Stomach smooth muscle (tissue), 2 donors: ENCODE measurements at regions not wholly inside any gene's neighbourhood (a gene's known extent, or its start where the extent isn't known, plus 50 kb on each side); places are given as distances from the start of the nearest gene placed in this dataset.
"Not testable (repeated sequence)": the region's sequence is repeated elsewhere in the genome, so short reads cannot be mapped to it uniquely, and the experiment has no call there.

Experiments used
- H3K27ac ChIP-seq: one replicate; pipeline ENCODE4 v1.7.0; 2013; ENCODE audit warnings: mild to moderate bottlenecking, low read length, inconsistent platforms
- H3K27me3 ChIP-seq, 2 donors: one replicate each; pipeline ENCODE4 v1.7.0; 2013; ENCODE audit warnings: low read length in 2 of 2; ENCODE audit not compliant: insufficient read depth in 2 of 2, control insufficient read depth in 1 of 2
- H3K36me3 ChIP-seq, 2 donors: one replicate each; pipeline ENCODE4 v1.7.0; 2013; ENCODE audit warnings: low read length in 2 of 2; ENCODE audit not compliant: control insufficient read depth in 2 of 2, insufficient read depth in 2 of 2
- H3K4me1 ChIP-seq: one replicate; pipeline ENCODE4 v1.7.0; 2013; ENCODE audit warnings: low read length; ENCODE audit not compliant: control insufficient read depth, insufficient read depth
- H3K4me3 ChIP-seq, 2 donors: one replicate each; pipeline ENCODE4 v1.7.0; 2013; ENCODE audit warnings: low read length in 2 of 2
- H3K9ac ChIP-seq, 2 donors: one replicate each; pipeline ENCODE4 v1.7.0; 2013; ENCODE audit warnings: low read length in 2 of 2, mild to moderate bottlenecking in 1 of 2
- H3K9me3 ChIP-seq, 2 donors: one replicate each; pipeline ENCODE4 v1.7.0; 2013; ENCODE audit warnings: low read length in 2 of 2; ENCODE audit not compliant: control insufficient read depth in 2 of 2
- donor health status: healthy.
- donor health status: Pancreatic carcinoma.

DNA sequence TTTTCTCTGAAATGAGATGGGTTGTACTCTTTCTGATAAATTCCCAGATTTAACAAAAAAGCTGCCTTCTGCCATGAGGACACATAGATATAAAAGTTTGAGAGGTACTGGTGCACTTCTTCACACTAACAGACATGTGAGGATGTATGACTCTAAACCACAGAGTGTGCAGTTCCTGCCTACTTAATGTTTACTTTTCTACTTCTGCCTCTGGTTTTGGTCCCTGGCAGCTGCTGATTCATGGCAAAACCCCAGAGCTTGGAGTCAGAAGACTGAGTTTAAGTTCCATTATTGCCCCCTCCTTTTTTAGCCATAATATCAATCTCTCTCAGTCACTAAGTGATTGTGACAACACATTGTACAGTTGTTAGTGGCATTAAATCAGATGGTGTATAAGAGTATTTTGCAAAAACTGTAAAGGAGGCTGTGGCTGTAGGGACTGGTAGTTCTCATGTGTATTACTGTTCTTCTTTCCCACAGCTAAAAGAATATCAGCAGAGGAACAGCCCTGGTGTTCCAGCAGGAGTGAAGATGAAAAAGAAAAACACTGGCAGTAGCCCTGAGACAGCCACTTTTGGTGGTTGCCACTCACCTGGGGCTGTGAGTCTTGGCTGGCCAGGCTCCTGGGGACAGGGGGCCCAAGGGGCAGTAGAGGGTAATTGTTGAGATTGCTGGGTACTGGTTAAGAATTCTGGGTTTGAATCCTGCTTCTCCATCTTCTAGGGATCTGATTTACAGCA is 64.4 kb upstream of the CSPG4 start:
- H3K27me3 ChIP-seq, H3K9me3 ChIP-seq, H3K4me3 ChIP-seq, H3K9ac ChIP-seq, H3K36me3 ChIP-seq: not testable (repeated sequence)
- Histone ChIP-seq H3K27ac (peak overlapping the region; percentile 76), H3K4me1 (peaks cover 14% of the 10 kb centered on the region)

DNA sequence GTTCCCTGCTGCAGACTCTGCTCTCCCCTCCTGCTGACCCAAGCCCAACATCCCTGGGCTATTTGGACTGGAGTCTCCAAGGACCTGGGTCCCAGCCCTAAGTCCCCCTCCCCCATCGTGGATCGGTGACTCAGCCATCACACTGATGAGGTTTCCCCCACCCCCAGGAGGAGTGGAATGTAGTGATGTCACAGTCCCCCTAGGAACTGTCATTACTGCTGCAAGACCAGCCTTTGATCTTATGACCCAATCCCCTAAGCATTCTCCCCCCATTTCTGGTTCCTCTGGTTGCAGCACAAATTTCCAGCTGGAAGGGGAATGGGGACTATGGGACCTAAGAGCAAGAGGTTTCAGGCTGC is 63.4 kb upstream of the CSPG4 start:
- no peaks in the 10 kb centered on the region for H3K36me3 ChIP-seq
- peak overlapping the region; percentile 76 for H3K27ac ChIP-seq
- no peak overlapping the region for H3K4me3 ChIP-seq
- H3K27me3 ChIP-seq: no peaks in the 10 kb centered on the region
- no peak overlapping the region for H3K9ac ChIP-seq
- peaks cover 14% of the 10 kb centered on the region for H3K4me1 ChIP-seq
- no peaks in the 10 kb centered on the region for H3K9me3 ChIP-seq

DNA sequence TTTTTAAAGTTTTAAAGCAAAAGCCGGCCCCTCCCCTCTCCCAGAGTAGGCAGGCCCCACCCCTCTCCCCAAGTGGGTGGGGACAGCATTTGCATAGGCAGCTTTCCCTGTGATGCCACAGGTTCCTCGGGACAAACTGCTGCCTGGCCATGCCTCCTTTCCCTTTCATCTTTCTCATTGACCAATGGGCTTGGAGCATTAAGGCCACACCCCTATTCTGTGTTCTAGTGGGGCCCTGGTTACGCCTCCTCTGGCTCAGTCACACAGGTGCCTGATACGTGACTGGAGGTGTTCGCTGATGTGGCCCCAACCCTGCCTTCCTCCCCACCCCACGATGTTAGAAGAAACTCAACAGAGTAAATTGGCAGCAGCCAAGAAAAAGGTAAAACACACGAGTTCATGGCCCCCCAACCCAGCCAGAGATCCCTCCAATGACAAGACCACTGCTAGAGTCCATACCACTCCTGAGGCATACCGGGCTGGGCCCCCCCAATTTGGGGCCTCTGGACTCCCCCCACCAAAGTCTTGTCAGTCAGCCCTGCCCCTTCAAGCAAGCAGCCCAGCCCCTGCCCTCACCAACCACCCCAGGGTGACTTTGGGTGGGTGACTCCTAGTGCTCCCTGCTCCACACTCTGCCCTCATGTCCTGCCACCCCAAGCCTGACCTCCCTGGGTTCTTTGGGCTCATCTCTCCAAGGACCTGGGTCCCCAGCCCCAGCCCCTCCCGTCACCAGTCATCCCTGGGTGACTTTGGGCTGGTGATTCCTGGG is 62.8 kb upstream of the CSPG4 start:
- Histone ChIP-seq H3K27me3 (no peaks in the 10 kb centered on the region), H3K4me3 (no peak overlapping the region), H3K9ac (no peak overlapping the region), H3K36me3 (no peaks in the 10 kb centered on the region), H3K27ac (no peak overlapping the region), H3K4me1 (peaks cover 14% of the 10 kb centered on the region), H3K9me3 (no peaks in the 10 kb centered on the region)

DNA sequence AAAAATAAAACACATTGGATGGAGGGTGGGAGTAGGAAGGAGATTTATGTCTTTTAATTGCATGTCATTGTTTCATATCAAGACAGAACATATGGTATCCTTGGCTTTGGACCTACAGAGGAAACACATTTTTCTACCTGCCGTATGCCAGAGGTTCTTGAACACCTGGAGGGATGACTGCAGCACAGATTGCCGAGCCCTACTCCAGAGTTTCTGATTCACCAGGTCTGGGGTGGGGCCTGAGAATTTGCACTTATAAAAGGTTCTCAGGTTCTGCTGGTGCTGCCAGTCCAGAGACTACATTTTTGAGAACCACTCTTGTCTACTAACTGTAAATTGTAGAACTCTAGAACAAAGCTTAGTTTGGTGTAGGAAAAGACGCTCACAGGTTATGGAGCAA is 61.3 kb upstream of the CSPG4 start:
- H3K9me3 ChIP-seq, H3K27ac ChIP-seq, H3K36me3 ChIP-seq, H3K9ac ChIP-seq, H3K27me3 ChIP-seq, H3K4me3 ChIP-seq: not testable (repeated sequence)
- peaks cover 14% of the 10 kb centered on the region for H3K4me1 ChIP-seq

DNA sequence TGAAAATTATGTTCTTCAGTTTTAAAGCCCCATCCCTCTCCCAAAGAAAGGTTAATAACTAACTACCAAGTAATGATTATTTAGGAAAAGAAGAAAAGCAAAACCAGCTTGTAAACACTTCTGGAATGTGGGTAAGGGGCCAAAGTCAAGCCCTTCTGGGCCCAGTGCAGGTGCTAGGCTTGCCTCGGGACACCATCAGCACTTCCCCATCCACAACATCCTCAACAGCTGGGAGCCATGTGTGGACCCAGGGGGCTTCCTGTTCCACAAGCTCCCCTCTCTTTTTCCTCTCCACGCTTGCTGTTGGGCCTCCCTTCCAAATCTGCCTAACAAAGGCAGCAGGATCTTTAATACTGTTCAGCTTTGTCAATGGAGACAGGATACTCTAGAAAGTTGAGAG is 58.4 kb upstream of the CSPG4 start:
- H3K27ac ChIP-seq, H3K27me3 ChIP-seq, H3K4me3 ChIP-seq, H3K9ac ChIP-seq, H3K9me3 ChIP-seq, H3K36me3 ChIP-seq, H3K4me1 ChIP-seq: not testable (repeated sequence)

DNA sequence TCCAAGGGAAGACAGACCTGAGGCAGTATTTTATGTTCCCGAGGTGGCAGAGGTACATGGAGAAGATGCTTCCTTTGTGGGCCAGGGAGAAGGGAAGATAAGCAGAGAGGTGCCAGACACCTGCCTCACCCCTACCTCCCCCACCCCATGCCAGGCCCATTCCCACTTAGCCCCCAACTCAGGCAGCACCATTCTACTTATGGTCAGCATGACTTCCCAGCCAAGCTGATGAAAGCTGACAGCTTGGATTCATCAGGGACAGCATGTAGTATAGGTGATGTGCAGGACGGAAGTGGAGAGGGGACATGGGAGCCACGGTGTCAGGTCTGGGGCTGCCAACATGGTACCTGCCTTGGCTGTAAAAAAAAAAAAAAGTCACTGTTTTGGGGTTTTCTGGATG is 57.5 kb upstream of the CSPG4 start:
- no peaks in the 10 kb centered on the region for H3K4me1 ChIP-seq
- no peaks in the 10 kb centered on the region for H3K36me3 ChIP-seq
- no peaks in the 10 kb centered on the region for H3K27me3 ChIP-seq
- no peaks in the 10 kb centered on the region for H3K9me3 ChIP-seq
- no peak overlapping the region for H3K9ac ChIP-seq
- H3K27ac ChIP-seq: no peak overlapping the region
- no peak overlapping the region for H3K4me3 ChIP-seq

DNA sequence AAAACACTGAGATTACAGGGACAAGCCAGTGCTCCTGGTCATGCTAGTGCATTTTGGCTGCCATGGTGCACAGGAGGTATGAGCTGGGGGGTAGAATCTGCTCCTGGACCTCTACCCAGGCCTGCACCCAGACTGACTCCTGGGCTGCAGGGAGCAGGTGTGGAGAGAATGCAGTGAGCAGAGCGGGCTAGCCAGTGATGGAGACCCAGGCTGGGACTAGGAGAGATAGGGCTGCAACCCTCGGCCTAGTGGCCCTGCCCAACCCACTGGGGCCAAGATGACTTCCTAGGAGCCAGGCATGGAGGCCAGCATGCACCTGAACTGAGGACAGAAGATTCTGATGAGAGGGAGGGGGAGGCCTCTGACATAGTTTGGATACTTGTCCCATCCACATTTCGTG is 55.9 kb upstream of the CSPG4 start:
- H3K4me1 ChIP-seq, H3K9ac ChIP-seq, H3K9me3 ChIP-seq, H3K27me3 ChIP-seq, H3K27ac ChIP-seq, H3K36me3 ChIP-seq, H3K4me3 ChIP-seq: not testable (repeated sequence)

DNA sequence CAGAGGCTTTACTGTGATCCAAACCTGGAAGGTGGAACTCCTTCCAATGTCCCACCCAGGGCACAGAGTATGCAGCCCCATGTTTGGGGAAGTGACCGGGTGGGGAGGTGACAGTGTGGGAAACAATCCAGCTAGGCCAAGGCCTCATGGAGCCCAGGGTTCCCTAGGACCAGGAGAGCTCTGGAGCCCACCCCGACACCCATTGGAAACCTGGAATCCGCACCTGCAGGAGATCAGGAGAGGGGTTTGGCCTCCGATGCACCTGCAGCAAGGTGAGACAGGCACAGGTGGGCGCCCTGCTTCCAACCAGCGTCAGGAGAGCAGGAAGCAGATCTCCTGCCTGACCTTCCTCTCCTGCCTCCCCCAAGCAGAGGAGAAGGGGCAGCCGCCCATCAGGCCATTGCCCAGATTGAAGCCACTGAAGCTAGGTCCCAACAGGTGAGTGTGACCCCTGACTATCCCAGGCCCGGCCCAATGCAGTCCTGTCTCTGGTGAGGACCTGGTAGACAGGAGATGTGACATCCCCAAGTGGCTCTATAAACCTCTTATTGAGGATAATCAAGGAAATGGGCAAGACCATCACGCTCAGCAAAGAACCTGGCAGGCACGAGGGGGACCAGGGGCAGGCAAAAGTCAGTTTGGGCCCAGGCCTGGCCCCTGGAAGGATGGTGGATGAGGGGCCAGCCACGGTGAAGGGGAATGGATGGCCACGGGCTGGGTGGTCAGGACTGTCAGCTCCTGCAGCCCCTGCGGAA is 53.1 kb upstream of the CSPG4 start:
- H3K4me1 ChIP-seq, H3K9me3 ChIP-seq, H3K9ac ChIP-seq, H3K27ac ChIP-seq, H3K36me3 ChIP-seq, H3K27me3 ChIP-seq, H3K4me3 ChIP-seq: not testable (repeated sequence)

DNA sequence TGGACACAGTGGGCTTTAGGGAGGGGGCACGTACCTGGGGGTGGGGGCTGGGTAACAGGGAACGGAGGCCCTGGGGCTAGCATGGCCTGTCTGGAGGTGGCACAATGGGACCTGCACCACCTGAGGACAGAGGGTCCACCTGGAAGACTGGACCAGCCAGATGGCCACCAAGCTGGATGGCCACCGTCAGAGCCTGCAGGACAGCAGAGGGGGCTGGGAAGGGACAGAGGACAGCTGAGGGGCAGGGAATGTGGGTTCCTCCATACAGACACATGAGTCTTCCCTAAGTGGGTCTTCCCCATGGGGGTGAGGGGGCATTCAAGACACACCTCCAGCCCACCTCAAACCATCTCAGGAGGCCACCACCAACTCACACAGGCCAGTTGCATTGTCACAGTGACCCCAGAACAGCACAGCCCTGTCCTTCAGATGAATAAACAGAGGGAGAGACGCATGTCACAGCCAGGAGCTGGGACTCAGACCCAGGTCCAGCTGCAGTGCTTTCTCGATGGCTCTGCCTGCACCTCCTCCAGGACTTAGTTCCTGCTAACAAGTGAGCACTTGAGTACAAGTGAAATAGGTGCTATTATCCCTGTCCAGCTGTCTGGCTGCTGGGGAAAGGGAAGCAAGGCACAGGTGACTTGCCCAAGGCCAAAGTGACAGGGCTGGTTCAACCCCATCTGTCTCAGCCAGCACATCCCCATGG is 52.4 kb upstream of the CSPG4 start:
- H3K4me3 ChIP-seq, H3K27me3 ChIP-seq, H3K9ac ChIP-seq, H3K27ac ChIP-seq, H3K4me1 ChIP-seq, H3K36me3 ChIP-seq, H3K9me3 ChIP-seq: not testable (repeated sequence)

DNA sequence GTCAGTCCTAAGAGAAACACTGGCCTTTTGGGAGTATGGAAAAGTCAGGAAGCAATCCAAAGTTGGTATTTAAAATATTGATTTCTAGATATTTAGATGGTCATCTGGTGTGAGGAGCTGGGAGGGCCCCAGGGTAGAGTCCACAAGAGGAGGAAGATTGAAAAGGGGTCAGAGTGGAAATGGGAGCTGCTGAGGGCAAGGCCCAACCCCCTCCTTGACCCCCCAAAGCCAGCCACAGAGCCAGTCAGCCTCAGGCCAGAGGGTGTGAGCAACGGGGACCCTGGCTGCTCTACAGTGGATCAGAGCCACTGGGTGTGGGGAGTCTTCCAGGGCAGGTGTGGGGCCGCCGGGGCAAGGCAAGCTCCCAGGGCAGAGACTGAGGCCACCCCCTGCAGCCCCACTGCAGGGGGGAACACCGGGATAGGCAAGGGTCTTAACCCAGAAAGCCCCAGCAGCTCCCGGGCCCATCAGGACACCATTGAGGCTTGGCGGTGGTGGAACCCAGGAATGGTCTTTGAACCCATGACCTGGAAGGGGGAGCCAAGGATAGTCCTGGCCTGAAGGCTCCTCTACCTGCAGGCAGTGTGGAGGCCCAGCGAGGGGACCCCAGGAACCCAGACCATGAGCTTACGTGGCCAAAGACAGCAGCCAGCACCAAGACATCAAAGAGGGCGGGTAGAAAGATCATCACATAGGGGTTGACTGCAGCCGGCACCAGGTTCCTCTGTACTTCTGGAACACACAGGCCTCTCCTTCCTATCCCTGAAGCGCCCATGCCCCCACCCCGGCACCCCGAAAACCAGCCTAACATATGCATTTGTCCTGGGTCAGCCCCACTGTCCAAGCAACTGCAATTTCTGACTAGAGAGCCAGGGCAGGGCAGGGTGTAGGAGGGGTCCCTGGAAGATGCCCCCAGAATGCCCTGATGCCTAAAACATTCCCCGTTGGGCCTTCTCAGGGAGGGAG is 51.3 kb upstream of the CSPG4 start:
- not testable (repeated sequence) for H3K36me3 ChIP-seq, H3K27me3 ChIP-seq

More for the DNA sequence above, 51.3 kb upstream of the CSPG4 start:
- H3K4me1 ChIP-seq, H3K9ac ChIP-seq, H3K9me3 ChIP-seq, H3K4me3 ChIP-seq, H3K27ac ChIP-seq: not testable (repeated sequence)
